Neural crest cell (in vitro differentiated cells): ENCODE measurements at regions not wholly inside any gene's neighbourhood (a gene's known extent, or its start where the extent isn't known, plus 50 kb on each side); places are given as distances from the start of the nearest gene placed in this dataset.
"Not testable (repeated sequence)": the region's sequence is repeated elsewhere in the genome, so short reads cannot be mapped to it uniquely, and the experiment has no call there.

Source experiments
- DNase-seq: peaks from one replicate; pipeline ENCODE4 v3.0.0; 2021; ENCODE audit warnings: low read depth, mixed read lengths, low spot score
- H3K27ac Mint-ChIP-seq: one replicate; pipeline ENCODE4 v1.8.0; 2021; ENCODE audit warnings: mild to moderate bottlenecking, mixed read lengths; ENCODE audit not compliant: unreplicated experiment
- H3K27me3 Mint-ChIP-seq: 2 replicates; pipeline ENCODE4 v1.8.0; 2021; ENCODE audit warnings: low read depth, mild to moderate bottlenecking, mixed read lengths
- H3K36me3 Mint-ChIP-seq: 2 replicates; pipeline ENCODE4 v1.8.0; 2021; ENCODE audit warnings: low read depth, mild to moderate bottlenecking, mixed read lengths
- H3K4me1 Mint-ChIP-seq: 2 replicates; pipeline ENCODE4 v1.8.0; 2021; ENCODE audit warnings: mixed read lengths
- H3K4me3 Mint-ChIP-seq: one replicate; pipeline ENCODE4 v1.8.0; 2021; ENCODE audit warnings: mild to moderate bottlenecking, mixed read lengths
- H3K9me3 Mint-ChIP-seq: 2 replicates; pipeline ENCODE4 v1.8.0; 2021; ENCODE audit warnings: mixed read lengths
- TF ChIP-seq, protein P1 (sequence below): fragments of 200-600 bp; sonication (generic); conservative IDR thresholded peaks from 2 replicates; pipeline ENCODE4 v1.5.0; 2021; ENCODE audit warnings: antibody characterized with exemption, mild to moderate bottlenecking

DNA sequence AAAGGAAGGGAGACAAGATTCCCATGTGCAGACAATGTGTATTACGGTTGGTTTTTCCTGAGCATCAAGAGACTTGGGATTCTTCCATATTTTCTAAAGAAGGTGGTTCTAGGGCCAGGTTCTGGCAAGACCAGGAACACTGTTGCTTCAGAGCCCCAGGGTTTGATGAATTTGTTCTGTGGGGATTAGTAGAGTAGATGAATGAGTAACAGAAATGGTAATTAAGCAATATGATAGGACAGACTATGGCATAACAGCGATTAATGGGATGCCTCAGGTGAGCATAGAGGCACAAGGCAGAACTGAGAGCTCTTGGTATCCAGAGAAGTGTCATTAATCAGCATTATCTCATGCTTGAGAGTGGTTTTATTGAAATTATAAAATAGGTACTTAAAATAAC, 82.8 kb upstream of the PNPT1 start:
- peaks cover 2% of the 10 kb centered on the region for H3K9me3 Mint-ChIP-seq
- no peaks in the 10 kb centered on the region for H3K4me1 Mint-ChIP-seq
- no peak for DNase-seq
- H3K27me3 Mint-ChIP-seq = peaks cover 12% of the 10 kb centered on the region
- H3K36me3 Mint-ChIP-seq = no peaks in the 10 kb centered on the region
- H3K27ac Mint-ChIP-seq = no peak overlapping the region
- H3K4me3 Mint-ChIP-seq = no peak overlapping the region
- TF ChIP-seq, protein P1, sequence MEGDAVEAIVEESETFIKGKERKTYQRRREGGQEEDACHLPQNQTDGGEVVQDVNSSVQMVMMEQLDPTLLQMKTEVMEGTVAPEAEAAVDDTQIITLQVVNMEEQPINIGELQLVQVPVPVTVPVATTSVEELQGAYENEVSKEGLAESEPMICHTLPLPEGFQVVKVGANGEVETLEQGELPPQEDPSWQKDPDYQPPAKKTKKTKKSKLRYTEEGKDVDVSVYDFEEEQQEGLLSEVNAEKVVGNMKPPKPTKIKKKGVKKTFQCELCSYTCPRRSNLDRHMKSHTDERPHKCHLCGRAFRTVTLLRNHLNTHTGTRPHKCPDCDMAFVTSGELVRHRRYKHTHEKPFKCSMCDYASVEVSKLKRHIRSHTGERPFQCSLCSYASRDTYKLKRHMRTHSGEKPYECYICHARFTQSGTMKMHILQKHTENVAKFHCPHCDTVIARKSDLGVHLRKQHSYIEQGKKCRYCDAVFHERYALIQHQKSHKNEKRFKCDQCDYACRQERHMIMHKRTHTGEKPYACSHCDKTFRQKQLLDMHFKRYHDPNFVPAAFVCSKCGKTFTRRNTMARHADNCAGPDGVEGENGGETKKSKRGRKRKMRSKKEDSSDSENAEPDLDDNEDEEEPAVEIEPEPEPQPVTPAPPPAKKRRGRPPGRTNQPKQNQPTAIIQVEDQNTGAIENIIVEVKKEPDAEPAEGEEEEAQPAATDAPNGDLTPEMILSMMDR = no peak

DNA sequence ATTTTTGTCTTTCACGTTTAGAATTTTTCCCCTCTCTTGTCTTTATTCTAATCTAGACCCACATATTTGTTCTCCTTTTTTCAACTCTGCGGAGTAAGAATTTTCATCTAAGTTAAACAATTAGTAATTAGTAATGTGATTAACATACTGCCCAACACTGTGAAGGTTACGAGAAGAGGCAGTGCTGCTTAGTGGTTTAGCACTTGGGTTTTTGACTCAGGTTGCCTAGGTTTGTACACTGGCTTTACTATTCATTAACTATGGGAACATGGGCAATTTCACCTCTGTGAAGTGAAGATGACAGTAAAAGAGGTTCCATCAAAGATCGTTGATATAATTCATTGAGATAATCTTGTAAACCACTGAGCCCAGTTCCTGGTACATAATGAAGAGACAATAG, 82.2 kb upstream of the PNPT1 start:
- H3K9me3 Mint-ChIP-seq = peaks cover 2% of the 10 kb centered on the region
- peaks cover 17% of the 10 kb centered on the region for H3K27me3 Mint-ChIP-seq
- H3K27ac Mint-ChIP-seq = no peak overlapping the region
- DNase-seq = no peak
- H3K4me1 Mint-ChIP-seq = no peaks in the 10 kb centered on the region
- no peak overlapping the region for H3K4me3 Mint-ChIP-seq
- TF ChIP-seq, protein P1 = no peak
- no peaks in the 10 kb centered on the region for H3K36me3 Mint-ChIP-seq

- not testable (repeated sequence) for H3K36me3 Mint-ChIP-seq, H3K4me1 Mint-ChIP-seq, H3K4me3 Mint-ChIP-seq, H3K9me3 Mint-ChIP-seq, H3K27ac Mint-ChIP-seq, DNase-seq
- H3K27me3 Mint-ChIP-seq = peaks cover 29% of the 10 kb centered on the region
These were observed 80.0 kb upstream of the PNPT1 start for GRCh38 chr2:55773651-55774050.

- Mint-ChIP-seq H3K4me3 (no peak overlapping the region), H3K4me1 (no peaks in the 10 kb centered on the region), H3K9me3 (no peaks in the 10 kb centered on the region), H3K36me3 (no peaks in the 10 kb centered on the region), H3K27me3 (peaks cover 34% of the 10 kb centered on the region), H3K27ac (no peak overlapping the region)
- TF ChIP-seq, protein P1 = no peak
- DNase-seq = no peak
These were observed 78.7 kb upstream of the PNPT1 start for GRCh38 chr2:55772109-55772980.

DNA sequence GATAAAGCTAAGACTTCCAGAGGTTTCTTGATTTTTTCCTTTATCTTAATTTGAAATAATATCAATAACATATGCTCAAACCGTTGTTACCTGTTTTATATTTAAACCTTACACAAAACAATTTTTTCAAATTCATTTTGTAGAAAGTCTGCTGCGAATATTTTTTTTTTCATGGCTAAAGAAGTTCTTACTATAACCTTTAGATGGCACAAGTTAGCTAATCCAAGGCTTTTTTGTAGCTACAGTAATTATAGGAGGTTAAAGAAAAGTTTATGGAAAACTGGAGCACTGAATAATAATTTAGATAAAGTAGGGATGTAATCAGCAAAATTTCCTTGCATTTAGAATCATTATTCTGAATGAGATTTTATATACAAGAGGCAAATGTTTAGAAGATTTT, 78.0 kb upstream of the PNPT1 start:
- Mint-ChIP-seq H3K27ac (no peak overlapping the region), H3K9me3 (no peaks in the 10 kb centered on the region), H3K27me3 (peaks cover 34% of the 10 kb centered on the region), H3K36me3 (no peaks in the 10 kb centered on the region), H3K4me3 (no peak overlapping the region), H3K4me1 (no peaks in the 10 kb centered on the region)
- TF ChIP-seq, protein P1 = peak; percentile 78
- DNase-seq = no peak

DNA sequence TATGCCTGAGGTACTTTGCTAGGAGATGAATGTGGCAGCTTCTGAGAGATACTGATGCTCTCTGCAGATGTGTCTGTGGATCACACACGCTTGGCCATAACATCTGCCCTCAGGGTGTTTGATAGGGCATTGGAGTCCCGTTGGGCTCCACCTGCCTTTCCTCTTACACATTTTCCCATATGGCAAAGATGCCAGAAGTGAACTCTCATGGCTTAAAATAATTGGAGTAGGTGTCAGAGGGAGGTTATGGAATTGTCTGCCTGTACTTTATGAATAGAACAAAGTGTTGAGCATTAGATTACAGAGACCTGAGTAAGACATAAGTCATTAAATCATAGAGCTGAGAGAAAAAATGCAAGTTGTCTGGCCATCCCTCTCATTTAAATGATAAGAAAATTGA, 75.3 kb upstream of the PNPT1 start:
- H3K27ac Mint-ChIP-seq = no peak overlapping the region
- H3K4me1 Mint-ChIP-seq = no peaks in the 10 kb centered on the region
- peaks cover 34% of the 10 kb centered on the region for H3K27me3 Mint-ChIP-seq
- H3K9me3 Mint-ChIP-seq = no peaks in the 10 kb centered on the region
- H3K4me3 Mint-ChIP-seq = no peak overlapping the region
- no peaks in the 10 kb centered on the region for H3K36me3 Mint-ChIP-seq
- TF ChIP-seq, protein P1 = no peak
- DNase-seq = no peak
